Epithelial cell of esophagus (primary cell): ENCODE measurements at regions not wholly inside any gene's neighbourhood (a gene's known extent, or its start where the extent isn't known, plus 50 kb on each side); places are given as distances from the start of the nearest gene placed in this dataset.
A peak's percentile ranks its signal among the peaks of the same experiment; 100 is the strongest.

Experiments used
- DNase-seq: peaks from one replicate; pipeline ENCODE4 v3.0.0; 2010; ENCODE audit warnings: low read depth
- H3K4me3 ChIP-seq: 2 replicates; pipeline ENCODE4 v1.5.1; 2011; ENCODE audit warnings: mild to moderate bottlenecking, low read length, control low read depth
- TF ChIP-seq, protein P1 (sequence below): IDR thresholded peaks from 2 replicates; pipeline ENCODE4 v1.5.1; 2011; ENCODE audit warnings: low read depth, mild to moderate bottlenecking, low read length, control low read depth, inconsistent platforms; ENCODE audit not compliant: insufficient read depth; ENCODE audit errors: missing control alignments

DNA sequence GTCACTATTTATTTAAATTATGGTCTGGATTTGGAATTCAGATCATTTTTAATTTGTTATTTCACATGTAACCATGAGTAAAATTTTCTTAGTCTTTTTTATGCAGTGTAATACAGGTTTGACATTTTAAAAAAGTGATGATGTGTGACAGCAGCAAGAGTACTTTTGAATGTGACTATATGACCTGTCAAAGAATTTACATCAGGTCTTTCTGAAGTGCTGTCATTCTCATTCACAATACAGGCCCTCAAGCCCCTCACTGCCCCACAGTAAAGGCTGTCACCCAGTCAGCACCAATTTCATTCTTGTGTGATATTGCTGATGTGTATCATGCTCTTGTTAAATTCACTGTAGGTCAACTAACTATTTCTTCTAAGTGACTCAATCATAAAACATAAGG is 364.2 kb downstream of the NUP35 start:
- DNase-seq = no peak
- TF ChIP-seq, protein P1, sequence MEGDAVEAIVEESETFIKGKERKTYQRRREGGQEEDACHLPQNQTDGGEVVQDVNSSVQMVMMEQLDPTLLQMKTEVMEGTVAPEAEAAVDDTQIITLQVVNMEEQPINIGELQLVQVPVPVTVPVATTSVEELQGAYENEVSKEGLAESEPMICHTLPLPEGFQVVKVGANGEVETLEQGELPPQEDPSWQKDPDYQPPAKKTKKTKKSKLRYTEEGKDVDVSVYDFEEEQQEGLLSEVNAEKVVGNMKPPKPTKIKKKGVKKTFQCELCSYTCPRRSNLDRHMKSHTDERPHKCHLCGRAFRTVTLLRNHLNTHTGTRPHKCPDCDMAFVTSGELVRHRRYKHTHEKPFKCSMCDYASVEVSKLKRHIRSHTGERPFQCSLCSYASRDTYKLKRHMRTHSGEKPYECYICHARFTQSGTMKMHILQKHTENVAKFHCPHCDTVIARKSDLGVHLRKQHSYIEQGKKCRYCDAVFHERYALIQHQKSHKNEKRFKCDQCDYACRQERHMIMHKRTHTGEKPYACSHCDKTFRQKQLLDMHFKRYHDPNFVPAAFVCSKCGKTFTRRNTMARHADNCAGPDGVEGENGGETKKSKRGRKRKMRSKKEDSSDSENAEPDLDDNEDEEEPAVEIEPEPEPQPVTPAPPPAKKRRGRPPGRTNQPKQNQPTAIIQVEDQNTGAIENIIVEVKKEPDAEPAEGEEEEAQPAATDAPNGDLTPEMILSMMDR = no peak
- H3K4me3 ChIP-seq = no peak overlapping the region

DNA sequence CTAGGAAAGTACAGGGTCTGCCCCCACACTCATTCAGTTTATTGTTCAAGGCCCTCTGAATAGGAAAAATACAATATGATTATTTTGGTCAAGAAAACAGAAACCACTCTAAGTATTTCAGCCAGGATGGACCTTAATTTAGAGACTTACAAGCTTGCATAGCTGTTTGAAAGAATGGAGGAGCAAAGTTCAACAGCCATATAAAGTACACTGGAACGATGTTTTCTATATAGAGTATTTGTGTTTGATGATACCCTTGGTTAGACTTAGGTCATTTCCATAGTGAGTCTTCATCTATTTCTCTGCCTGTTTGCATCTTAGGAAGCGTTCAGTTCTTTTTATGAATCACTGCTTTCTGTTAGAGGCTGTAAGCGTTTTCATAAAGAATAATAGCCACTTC is 366.2 kb downstream of the NUP35 start:
- TF ChIP-seq, protein P1 = no peak
- no peak for DNase-seq
- no peak overlapping the region for H3K4me3 ChIP-seq

DNA sequence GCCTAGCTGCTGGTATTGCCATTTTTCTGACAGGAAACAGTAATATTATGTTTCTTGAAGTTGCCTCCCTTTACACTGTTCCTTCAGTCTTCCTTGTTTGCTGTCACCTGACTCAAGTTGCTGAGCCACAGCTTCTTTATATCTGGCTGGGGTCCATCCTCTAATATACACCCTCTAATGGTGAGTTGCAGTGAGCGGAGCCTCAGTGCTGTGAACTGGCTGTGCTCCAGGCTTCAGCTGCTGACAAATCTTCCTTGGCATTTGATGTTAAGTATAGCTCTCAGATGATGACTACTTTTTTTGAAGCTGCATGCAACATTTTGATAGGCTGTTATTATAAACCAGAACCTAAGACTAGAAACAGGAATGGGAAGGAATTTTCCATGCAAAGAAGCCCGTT is 366.7 kb downstream of the NUP35 start:
- peak; percentile 40 for DNase-seq
- TF ChIP-seq, protein P1 = no peak
- H3K4me3 ChIP-seq = no peak overlapping the region

DNA sequence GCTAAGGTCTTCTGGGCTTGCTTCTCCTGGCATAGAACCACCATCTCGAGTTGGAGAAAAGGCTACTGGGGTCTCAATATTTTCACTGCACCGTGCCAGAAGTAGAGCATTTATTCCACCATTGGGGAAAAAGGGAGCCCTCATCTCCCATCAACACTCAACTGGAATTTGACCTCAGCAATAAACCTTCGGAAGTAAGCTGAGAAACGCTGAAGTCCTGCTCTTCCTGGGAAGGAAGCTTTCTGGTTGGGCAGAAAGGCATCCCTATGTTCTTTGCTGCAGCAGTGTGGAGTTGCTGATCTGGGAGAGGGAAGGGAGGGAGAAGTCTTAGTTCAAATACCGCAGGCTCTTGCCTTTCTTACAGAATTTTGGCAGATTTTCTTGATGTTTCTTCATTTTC is 368.8 kb downstream of the NUP35 start:
- DNase-seq = no peak
- H3K4me3 ChIP-seq = no peak overlapping the region
- TF ChIP-seq, protein P1 = no peak

DNA sequence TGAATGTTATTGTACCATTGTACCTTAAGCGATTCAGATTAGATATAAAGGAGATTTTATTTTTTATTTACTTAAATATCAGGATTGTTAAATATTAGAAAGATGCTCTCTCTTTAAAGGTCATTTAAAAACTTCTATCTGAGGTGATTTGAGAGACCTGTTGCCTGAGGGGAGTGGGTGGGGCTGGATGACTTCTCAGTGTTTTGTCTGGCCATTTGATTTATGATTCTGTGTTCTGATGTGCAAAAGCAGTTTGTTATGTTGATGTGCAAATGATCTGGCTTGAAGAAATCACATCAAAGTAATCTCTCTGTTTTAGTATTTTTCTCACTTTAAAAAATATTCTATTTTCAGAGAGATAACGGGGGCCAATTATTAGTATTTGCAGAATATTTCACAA is 370.8 kb downstream of the NUP35 start:
- H3K4me3 ChIP-seq = no peak overlapping the region
- TF ChIP-seq, protein P1 = no peak
- no peak for DNase-seq

DNA sequence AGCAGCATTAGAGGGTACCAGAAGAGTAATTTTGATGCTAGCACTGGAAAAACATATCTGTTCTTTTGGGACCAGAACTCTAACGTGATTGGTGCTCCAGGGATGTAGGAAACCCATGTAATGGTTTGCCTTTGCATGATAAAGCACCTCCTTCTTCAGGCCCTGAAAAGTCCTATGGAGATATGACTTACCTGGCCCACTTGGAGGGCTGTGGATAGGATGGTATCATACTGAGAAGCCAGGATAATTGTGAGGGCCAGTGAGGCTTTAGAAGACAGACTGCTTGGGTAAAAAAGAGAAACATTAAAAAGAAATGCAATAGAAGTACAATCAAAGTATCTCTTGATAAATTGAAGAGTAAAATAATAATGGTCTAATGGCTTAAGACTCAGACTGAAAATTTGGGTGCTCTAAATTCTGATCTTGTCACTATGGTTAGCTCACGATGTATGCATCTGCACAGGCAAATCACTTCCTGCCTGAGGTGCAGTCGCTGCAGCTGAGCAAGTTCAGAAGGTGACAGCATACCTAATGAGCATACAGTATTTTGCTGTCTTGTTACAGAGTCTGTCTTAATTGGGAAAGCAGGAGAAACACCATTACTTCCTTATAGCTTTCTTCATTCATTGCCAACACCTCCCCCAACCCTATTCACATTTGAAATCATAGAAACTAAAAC is 371.5 kb downstream of the NUP35 start:
- H3K4me3 ChIP-seq = no peak overlapping the region
- peak; percentile 2 for DNase-seq
- TF ChIP-seq, protein P1 = no peak

DNA sequence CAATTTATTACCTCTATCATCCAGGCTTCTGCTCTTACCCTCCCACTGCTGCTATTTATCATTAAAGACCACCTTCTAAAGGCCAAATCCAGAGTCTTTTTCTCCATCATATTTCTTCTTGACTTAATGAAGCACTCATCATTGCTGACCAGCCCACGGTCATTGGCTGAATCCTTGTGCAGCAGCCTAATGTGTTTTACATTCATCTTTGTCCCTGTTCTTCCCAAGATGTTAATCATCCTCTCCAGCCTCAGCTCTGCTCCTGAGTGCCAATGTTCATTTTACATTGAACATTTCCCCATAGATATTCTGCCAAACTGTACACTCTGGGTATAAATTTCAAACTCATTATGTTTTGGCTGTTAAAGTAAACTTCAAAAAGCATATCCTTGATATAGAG is 373.6 kb downstream of the NUP35 start:
- H3K4me3 ChIP-seq = no peak overlapping the region
- TF ChIP-seq, protein P1 = no peak
- no peak for DNase-seq
